RCC 7860 (cell line): ENCODE measurements at regions not wholly inside any gene's neighbourhood (a gene's known extent, or its start where the extent isn't known, plus 50 kb on each side); places are given as distances from the start of the nearest gene placed in this dataset.

Experiments used
- DNase-seq: peaks from one replicate; pipeline ENCODE4 v3.0.0-alpha.2; 2015; ENCODE audit warnings: low spot score
- FAIRE-seq: peaks from 2 replicates; lab custom pipeline; 2012; peaks lifted over from hg19 to GRCh38; lab: Jason Lieb, UNC

GRCh38 chr1:47696404-47696736 lies 258.5 kb downstream of the FOXD2 start:
- FAIRE-seq: no peak
- DNase-seq: no peak

- DNase-seq (no peak), FAIRE-seq (no peak)
These were observed 259.0 kb downstream of the FOXD2 start for GRCh38 chr1:47696737-47697441.

GRCh38 chr1:47697616-47698335 lies 259.9 kb downstream of the FOXD2 start:
- DNase-seq (no peak), FAIRE-seq (no peak)

- FAIRE-seq: no peak
- no peak for DNase-seq
These were observed 261.8 kb downstream of the FOXD2 start for GRCh38 chr1:47699492-47700235.

GRCh38 chr1:47701283-47701682 lies 263.4 kb downstream of the FOXD2 start:
- FAIRE-seq: no peak

GRCh38 chr1:47701741-47702515 lies 264.1 kb downstream of the FOXD2 start:
- FAIRE-seq: no peak
- DNase-seq: no peak

More at GRCh38 chr1:47701283-47701682, 263.4 kb downstream of the FOXD2 start:
- DNase-seq: no peak

- FAIRE-seq (no peak), DNase-seq (no peak)
These were observed 265.4 kb downstream of the FOXD2 start for GRCh38 chr1:47703156-47703825.

- no peak for FAIRE-seq
- peak; percentile 9 for DNase-seq
These were observed 266.2 kb downstream of the FOXD2 start for GRCh38 chr1:47703981-47704596.

GRCh38 chr1:47705517-47706130 lies 267.8 kb downstream of the FOXD2 start:
- FAIRE-seq: no peak
- no peak for DNase-seq

- FAIRE-seq (no peak), DNase-seq (no peak)
These were observed 269.7 kb downstream of the FOXD2 start for GRCh38 chr1:47707503-47707902.

GRCh38 chr1:47708019-47708535 lies 270.2 kb downstream of the FOXD2 start:
- DNase-seq (no peak), FAIRE-seq (no peak)

GRCh38 chr1:47708658-47709018 lies 270.8 kb downstream of the FOXD2 start:
- DNase-seq: no peak
- FAIRE-seq: no peak

- no peak for DNase-seq
- no peak for FAIRE-seq
These were observed 271.4 kb downstream of the FOXD2 start for GRCh38 chr1:47709019-47709871.

- FAIRE-seq (no peak), DNase-seq (no peak)
These were observed 272.0 kb downstream of the FOXD2 start for GRCh38 chr1:47709872-47710231.

- DNase-seq (peak; percentile 8), FAIRE-seq (no peak)
These were observed 272.7 kb downstream of the FOXD2 start for GRCh38 chr1:47710329-47711071.
